ENCODE measurements at regions not wholly inside any gene's neighbourhood (a gene's known extent, or its start where the extent isn't known, plus 50 kb on each side); places are given as distances from the start of the nearest gene placed in this dataset.

- no peak for DNase-seq (ENCODE audit: low read depth)
- TF ChIP-seq, protein P1, sequence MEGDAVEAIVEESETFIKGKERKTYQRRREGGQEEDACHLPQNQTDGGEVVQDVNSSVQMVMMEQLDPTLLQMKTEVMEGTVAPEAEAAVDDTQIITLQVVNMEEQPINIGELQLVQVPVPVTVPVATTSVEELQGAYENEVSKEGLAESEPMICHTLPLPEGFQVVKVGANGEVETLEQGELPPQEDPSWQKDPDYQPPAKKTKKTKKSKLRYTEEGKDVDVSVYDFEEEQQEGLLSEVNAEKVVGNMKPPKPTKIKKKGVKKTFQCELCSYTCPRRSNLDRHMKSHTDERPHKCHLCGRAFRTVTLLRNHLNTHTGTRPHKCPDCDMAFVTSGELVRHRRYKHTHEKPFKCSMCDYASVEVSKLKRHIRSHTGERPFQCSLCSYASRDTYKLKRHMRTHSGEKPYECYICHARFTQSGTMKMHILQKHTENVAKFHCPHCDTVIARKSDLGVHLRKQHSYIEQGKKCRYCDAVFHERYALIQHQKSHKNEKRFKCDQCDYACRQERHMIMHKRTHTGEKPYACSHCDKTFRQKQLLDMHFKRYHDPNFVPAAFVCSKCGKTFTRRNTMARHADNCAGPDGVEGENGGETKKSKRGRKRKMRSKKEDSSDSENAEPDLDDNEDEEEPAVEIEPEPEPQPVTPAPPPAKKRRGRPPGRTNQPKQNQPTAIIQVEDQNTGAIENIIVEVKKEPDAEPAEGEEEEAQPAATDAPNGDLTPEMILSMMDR (IDR thresholded peaks at IDR 0.05; ENCODE audit: insufficient read depth, low read depth, low read length), result no peak
- Histone ChIP-seq H3K36me3 (ENCODE audit: control insufficient read depth, insufficient read depth, low read length) (no peaks in the 10 kb centered on the region), H3K27me3 (ENCODE audit: control insufficient read depth, insufficient read depth, low read length) (no peaks in the 10 kb centered on the region), H3K4me3 (ENCODE audit: low read depth, low read length) (no peak overlapping the region)
- POLR2A ChIA-PET, result no interaction called here
- CTCF ChIA-PET, result no interaction called here
Observed at GRCh38 chr7:153835103-153835502, 217.1 kb upstream of the DPP6 start.

- H3K4me3 ChIP-seq (ENCODE audit: low read depth, low read length), result no peak overlapping the region
- H3K27me3 ChIP-seq (ENCODE audit: control insufficient read depth, insufficient read depth, low read length), result no peaks in the 10 kb centered on the region
- ChIA-PET POLR2A (no interaction called here), CTCF (no interaction called here)
- no peaks in the 10 kb centered on the region for H3K36me3 ChIP-seq (ENCODE audit: control insufficient read depth, insufficient read depth, low read length)
- TF ChIP-seq, protein P1 (IDR thresholded peaks at IDR 0.05; ENCODE audit: insufficient read depth, low read depth, low read length), result no peak
- DNase-seq (ENCODE audit: low read depth), result no peak
Observed at GRCh38 chr7:153835712-153836265, 216.4 kb upstream of the DPP6 start.

- Histone ChIP-seq H3K27me3 (ENCODE audit: control insufficient read depth, insufficient read depth, low read length) (no peaks in the 10 kb centered on the region), H3K4me3 (ENCODE audit: low read depth, low read length) (no peak overlapping the region), H3K36me3 (ENCODE audit: control insufficient read depth, insufficient read depth, low read length) (no peaks in the 10 kb centered on the region)
- ChIA-PET CTCF (no interaction called here), POLR2A (no interaction called here)
- TF ChIP-seq, protein P1 (IDR thresholded peaks at IDR 0.05; ENCODE audit: insufficient read depth, low read depth, low read length), result no peak
- DNase-seq (ENCODE audit: low read depth), result no peak
Observed at GRCh38 chr7:153838591-153838990, 213.6 kb upstream of the DPP6 start.

DNA sequence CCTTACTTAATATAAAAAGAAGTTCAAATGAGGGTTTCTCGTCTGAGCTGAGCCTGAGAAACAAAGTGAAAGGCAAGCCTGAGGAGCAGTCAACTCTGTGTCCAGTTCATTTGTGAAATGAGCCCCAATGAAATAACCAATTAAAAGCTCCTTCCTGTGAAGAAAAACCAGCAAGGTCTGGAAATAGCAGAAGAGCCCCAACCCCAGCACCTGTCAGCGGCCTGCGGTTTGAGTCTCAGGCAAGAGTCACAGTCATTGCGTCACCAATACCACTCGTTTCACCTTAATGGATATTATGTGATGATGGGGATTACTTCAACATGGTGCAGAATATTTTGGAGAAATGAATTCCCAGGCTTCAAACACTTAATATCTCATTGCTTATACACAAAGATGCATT, 211.3 kb upstream of the DPP6 start:
- TF ChIP-seq, protein P1 (IDR thresholded peaks at IDR 0.05; ENCODE audit: insufficient read depth, low read depth, low read length), result no peak
- Histone ChIP-seq H3K4me3 (ENCODE audit: low read depth, low read length) (no peak overlapping the region), H3K27me3 (ENCODE audit: control insufficient read depth, insufficient read depth, low read length) (no peaks in the 10 kb centered on the region), H3K36me3 (ENCODE audit: control insufficient read depth, insufficient read depth, low read length) (no peaks in the 10 kb centered on the region)
- POLR2A ChIA-PET, result no interaction called here
- CTCF ChIA-PET, result no interaction called here
- no peak for DNase-seq (ENCODE audit: low read depth)

DNA sequence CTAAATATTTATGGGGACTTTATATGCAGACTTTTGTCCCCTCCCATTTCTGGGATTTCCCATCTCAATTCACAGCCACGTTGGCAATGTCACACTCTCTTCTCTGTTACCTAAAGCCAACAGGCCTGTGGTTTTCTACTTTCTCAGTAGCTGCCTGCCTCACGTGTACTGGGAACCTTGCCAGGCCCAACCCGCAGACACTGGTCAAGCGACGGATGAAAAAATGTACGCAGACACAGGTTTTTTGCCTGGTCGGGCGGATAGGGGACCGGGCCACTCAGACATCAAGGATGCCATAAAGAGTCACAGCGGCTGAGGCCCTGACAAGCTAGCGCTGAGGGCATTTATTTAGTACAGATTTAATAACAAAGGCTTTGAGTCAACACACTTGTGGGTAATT, 204.4 kb upstream of the DPP6 start:
- no peak for DNase-seq (ENCODE audit: low read depth)
- H3K27me3 ChIP-seq (ENCODE audit: control insufficient read depth, insufficient read depth, low read length), result no peaks in the 10 kb centered on the region
- H3K4me3 ChIP-seq (ENCODE audit: low read depth, low read length), result no peak overlapping the region
- TF ChIP-seq, protein P1 (IDR thresholded peaks at IDR 0.05; ENCODE audit: insufficient read depth, low read depth, low read length), result no peak
- POLR2A ChIA-PET, result no interaction called here
- H3K36me3 ChIP-seq (ENCODE audit: control insufficient read depth, insufficient read depth, low read length), result no peaks in the 10 kb centered on the region
- CTCF ChIA-PET, result no interaction called here

Measured in BJ (cell line).